Kidney (tissue), 13 donors: ENCODE measurements at regions not wholly inside any gene's neighbourhood (a gene's known extent, or its start where the extent isn't known, plus 50 kb on each side); places are given as distances from the start of the nearest gene placed in this dataset.

Experiments used
- DNase-seq, 5 donors: peaks; one replicate each; pipeline ENCODE4 v3.0.0-alpha.2; 2013 to 2020
- FAIRE-seq: peaks from 2 replicates; lab custom pipeline; 2012; peaks lifted over from hg19 to GRCh38; lab: Jason Lieb, UNC
- H3K27ac ChIP-seq, 2 donors: one replicate each; pipeline ENCODE4 v1.7.0; 2013; ENCODE audit warnings: low read depth in 2 of 2, low read length in 2 of 2, inconsistent platforms in 1 of 2
- H3K27me3 ChIP-seq: one replicate; pipeline ENCODE4 v1.7.1; 2013; ENCODE audit warnings: low read length, inconsistent platforms; ENCODE audit not compliant: control insufficient read depth, insufficient read depth
- H3K36me3 ChIP-seq, 3 donors: one replicate each; pipeline versions ENCODE4 v1.7.0 to v1.7.1; 2013; ENCODE audit warnings: low read length in 3 of 3, control low read depth in 1 of 3, inconsistent platforms in 1 of 3; ENCODE audit not compliant: insufficient read depth in 3 of 3, control insufficient read depth in 2 of 3
- H3K4me1 ChIP-seq, 3 donors: one replicate each; pipeline versions ENCODE4 v1.7.0 to v1.7.1; 2013; ENCODE audit warnings: low read length in 3 of 3, inconsistent platforms in 1 of 3, low read depth in 1 of 3; ENCODE audit not compliant: control insufficient read depth in 2 of 3, insufficient read depth in 2 of 3
- H3K4me3 ChIP-seq, 3 donors: one replicate each; pipeline versions ENCODE4 v1.7.0 to v1.8.1; 2013; ENCODE audit warnings: low read length in 3 of 3, control low read depth in 1 of 3, inconsistent platforms in 1 of 3
- H3K9ac ChIP-seq, 3 donors: one replicate each; pipeline versions ENCODE4 v1.7.0 to v1.7.1; 2013; ENCODE audit warnings: low read length in 3 of 3, control low read depth in 1 of 3, inconsistent platforms in 1 of 3
- H3K9me3 ChIP-seq, 3 donors: one replicate each; pipeline versions ENCODE4 v1.7.0 to v1.7.1; 2013; ENCODE audit warnings: low read length in 3 of 3, control low read depth in 1 of 3, inconsistent platforms in 1 of 3; ENCODE audit not compliant: control insufficient read depth in 2 of 3, insufficient read depth in 1 of 3
- CTCF ChIP-seq: IDR thresholded peaks from 3 replicates; pipeline ENCODE4 v1.5.1; 2012; ENCODE audit warnings: mild to moderate bottlenecking, moderate library complexity, borderline replicate concordance; ENCODE audit not compliant: insufficient read depth; ENCODE audit errors: extremely low read depth
- intact Hi-C: fragments of 100-400 bp; cut with DNase I; formaldehyde crosslinking; loops from one replicate; pipeline ENCODE4 v1.11.1; 2022
- donor health status: control.
- donor health status: control.
- donor health status: control.
- donor health status: control.
- donor health status: control.
- donor health status: DM: yes; HTN: yes; CAD: no.
- donor health status: Normal renal cell carcinoma (clear cell type).

GRCh38 chr7:52540041-52540440, 495.4 kb upstream of the POM121L12 start:
- H3K9ac ChIP-seq = no peak overlapping the region
- no peak for TF ChIP-seq CTCF
- H3K27ac ChIP-seq = no peak overlapping the region
- H3K27me3 ChIP-seq = no peaks in the 10 kb centered on the region
- no peaks in the 10 kb centered on the region for H3K36me3 ChIP-seq
- no peak for FAIRE-seq
- no peak for DNase-seq
- H3K4me3 ChIP-seq = no peak overlapping the region
- H3K4me1 ChIP-seq = no peaks in the 10 kb centered on the region
- H3K9me3 ChIP-seq = no peaks in the 10 kb centered on the region
- intact Hi-C loops = no loop called here

DNA sequence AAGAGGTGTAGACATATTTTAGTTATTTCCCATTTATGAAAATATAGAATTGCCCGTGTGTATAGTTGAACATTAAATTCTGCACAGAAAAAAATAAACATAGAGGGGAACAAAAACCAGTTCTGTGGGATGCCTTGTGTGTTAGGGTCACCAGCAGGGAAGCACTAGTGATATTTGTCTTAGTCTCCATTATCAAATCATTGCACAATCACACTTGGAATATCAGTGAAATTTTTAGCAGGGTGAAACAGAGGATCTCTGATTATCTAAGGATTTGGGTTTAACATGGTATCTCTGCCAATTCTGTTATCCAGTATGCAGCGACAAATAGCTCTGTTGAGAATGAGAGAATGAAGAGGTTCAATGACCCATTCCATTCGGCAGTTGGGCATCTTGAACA, 496.0 kb upstream of the POM121L12 start:
- no peaks in the 10 kb centered on the region for H3K27me3 ChIP-seq
- DNase-seq = no peak
- H3K9me3 ChIP-seq = no peaks in the 10 kb centered on the region
- no peak for FAIRE-seq
- TF ChIP-seq CTCF = no peak
- no peaks in the 10 kb centered on the region for H3K4me1 ChIP-seq
- intact Hi-C loops = no loop called here
- H3K27ac ChIP-seq = no peak overlapping the region
- H3K9ac ChIP-seq = no peak overlapping the region
- no peak overlapping the region for H3K4me3 ChIP-seq
- no peaks in the 10 kb centered on the region for H3K36me3 ChIP-seq

- no peak for FAIRE-seq
Measured at GRCh38 chr7:52537051-52537450, 498.4 kb upstream of the POM121L12 start.

More at GRCh38 chr7:52537051-52537450, 498.4 kb upstream of the POM121L12 start:
- H3K27me3 ChIP-seq = no peaks in the 10 kb centered on the region
- H3K36me3 ChIP-seq = no peaks in the 10 kb centered on the region
- TF ChIP-seq CTCF = no peak
- H3K9me3 ChIP-seq = peaks cover 0 to 4% (median 0%) of the 10 kb centered on the region in 3 donors
- H3K27ac ChIP-seq = no peak overlapping the region
- no peak overlapping the region for H3K9ac ChIP-seq
- DNase-seq = no peak
- no peak overlapping the region for H3K4me3 ChIP-seq
- intact Hi-C loops = no loop called here
- H3K4me1 ChIP-seq = no peaks in the 10 kb centered on the region
